AG04449 (cell line): ENCODE measurements at regions not wholly inside any gene's neighbourhood (a gene's known extent, or its start where the extent isn't known, plus 50 kb on each side); places are given as distances from the start of the nearest gene placed in this dataset.

Experiments used
- CTCF ChIA-PET: fragments of 350-600 bp; formaldehyde crosslinking; extraction: SDS; loops from one replicate; lab custom pipeline; 2021; ENCODE audit warnings: antibody characterized with exemption; lab: Yijun Ruan, JAX
- POLR2A ChIA-PET: fragments of 400-600, 350-600 bp; formaldehyde crosslinking; extraction: SDS; loops from one replicate; lab custom pipeline; 2020; ENCODE audit warnings: antibody characterized with exemption, inconsistent platforms; lab: Yijun Ruan, JAX
- DNase-seq: peaks from one replicate; pipeline ENCODE4 v3.0.0-alpha.2; 2010; ENCODE audit warnings: low read depth, low spot score
- H3K4me3 ChIP-seq: 2 replicates; pipeline ENCODE4 v1.5.1; 2011; ENCODE audit warnings: low read depth, mild to moderate bottlenecking, control low read depth, low read length
- TF ChIP-seq, protein P1 (sequence below): IDR thresholded peaks from one replicate; pipeline ENCODE4 v1.5.1; 2011; ENCODE audit warnings: mild to moderate bottlenecking, moderate library complexity, low read length, control low read depth, inconsistent platforms; ENCODE audit not compliant: insufficient read depth; ENCODE audit errors: missing control alignments

GRCh38 chr11:44377121-44377520, 67.2 kb upstream of the ALX4 start:
- DNase-seq, result no peak

GRCh38 chr11:44377914-44378321, 68.0 kb upstream of the ALX4 start:
- CTCF ChIA-PET, result no interaction called here
- TF ChIP-seq, protein P1, sequence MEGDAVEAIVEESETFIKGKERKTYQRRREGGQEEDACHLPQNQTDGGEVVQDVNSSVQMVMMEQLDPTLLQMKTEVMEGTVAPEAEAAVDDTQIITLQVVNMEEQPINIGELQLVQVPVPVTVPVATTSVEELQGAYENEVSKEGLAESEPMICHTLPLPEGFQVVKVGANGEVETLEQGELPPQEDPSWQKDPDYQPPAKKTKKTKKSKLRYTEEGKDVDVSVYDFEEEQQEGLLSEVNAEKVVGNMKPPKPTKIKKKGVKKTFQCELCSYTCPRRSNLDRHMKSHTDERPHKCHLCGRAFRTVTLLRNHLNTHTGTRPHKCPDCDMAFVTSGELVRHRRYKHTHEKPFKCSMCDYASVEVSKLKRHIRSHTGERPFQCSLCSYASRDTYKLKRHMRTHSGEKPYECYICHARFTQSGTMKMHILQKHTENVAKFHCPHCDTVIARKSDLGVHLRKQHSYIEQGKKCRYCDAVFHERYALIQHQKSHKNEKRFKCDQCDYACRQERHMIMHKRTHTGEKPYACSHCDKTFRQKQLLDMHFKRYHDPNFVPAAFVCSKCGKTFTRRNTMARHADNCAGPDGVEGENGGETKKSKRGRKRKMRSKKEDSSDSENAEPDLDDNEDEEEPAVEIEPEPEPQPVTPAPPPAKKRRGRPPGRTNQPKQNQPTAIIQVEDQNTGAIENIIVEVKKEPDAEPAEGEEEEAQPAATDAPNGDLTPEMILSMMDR, result no peak

More at GRCh38 chr11:44377121-44377520, 67.2 kb upstream of the ALX4 start:
- ChIA-PET CTCF (no interaction called here), POLR2A (no interaction called here)
- no peak overlapping the region for H3K4me3 ChIP-seq
- TF ChIP-seq, protein P1, result no peak

DNA sequence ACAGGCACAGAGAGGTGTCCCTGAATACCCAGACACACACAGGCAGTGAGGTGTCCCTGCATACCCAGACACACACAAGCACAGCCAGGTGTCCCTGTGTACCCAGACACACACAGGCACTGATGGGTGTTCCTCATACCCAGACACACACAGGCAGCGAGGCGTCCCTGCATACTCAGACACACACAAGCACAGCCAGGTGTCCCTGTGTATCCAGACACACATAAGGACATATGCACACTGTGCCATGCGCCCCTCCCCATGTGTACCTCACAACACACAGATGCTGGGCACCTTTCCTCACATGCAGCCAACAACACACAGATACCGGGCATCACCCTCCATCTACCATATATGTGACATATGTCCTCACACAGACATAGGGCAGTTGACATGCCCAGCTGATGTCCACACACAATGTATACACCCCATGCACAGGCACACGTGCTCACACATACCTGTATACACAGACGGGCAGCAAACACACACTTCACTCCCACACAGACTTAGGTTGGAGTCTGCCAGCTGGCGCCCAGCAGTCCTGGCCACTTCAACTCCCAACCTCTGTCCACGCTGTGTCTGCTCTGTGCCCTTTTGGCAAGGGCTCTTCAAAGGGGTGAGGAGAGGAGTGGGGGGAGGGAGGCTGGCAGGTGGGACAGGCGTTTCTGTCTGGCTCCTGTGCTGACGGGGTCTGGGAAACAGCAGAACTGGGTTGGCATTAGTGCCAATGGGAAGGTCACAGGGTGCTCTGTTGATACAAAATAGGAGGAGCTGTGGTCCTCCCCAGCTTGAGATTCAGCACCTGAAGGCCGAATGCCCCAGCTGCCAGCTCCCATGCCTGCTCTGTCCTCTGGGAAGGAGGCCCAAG, 69.4 kb upstream of the ALX4 start:
- TF ChIP-seq, protein P1, result no peak
- H3K4me3 ChIP-seq, result no peak overlapping the region
- ChIA-PET POLR2A (no interaction called here), CTCF (no interaction called here)
- no peak for DNase-seq

More at GRCh38 chr11:44377914-44378321, 68.0 kb upstream of the ALX4 start:
- H3K4me3 ChIP-seq, result no peak overlapping the region
- no peak for DNase-seq
- POLR2A ChIA-PET, result no interaction called here

DNA sequence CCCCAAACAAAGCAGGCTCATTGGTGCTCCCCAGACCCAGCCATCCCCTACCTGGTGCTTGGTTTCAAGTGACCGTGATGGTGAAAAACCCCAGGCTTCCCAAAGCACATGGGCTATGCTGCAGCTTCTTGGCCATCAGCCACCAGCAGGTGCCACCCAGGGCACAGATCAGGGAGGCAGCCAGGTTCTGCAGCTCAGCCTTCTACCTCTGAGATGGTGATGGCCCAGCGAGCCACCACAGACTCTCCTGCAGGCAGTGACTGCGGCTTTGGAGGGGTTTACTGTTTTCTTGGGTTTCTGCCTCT, 70.0 kb upstream of the ALX4 start:
- ChIA-PET POLR2A (no interaction called here), CTCF (no interaction called here)
- H3K4me3 ChIP-seq, result no peak overlapping the region
- TF ChIP-seq, protein P1, result no peak
- DNase-seq, result no peak

DNA sequence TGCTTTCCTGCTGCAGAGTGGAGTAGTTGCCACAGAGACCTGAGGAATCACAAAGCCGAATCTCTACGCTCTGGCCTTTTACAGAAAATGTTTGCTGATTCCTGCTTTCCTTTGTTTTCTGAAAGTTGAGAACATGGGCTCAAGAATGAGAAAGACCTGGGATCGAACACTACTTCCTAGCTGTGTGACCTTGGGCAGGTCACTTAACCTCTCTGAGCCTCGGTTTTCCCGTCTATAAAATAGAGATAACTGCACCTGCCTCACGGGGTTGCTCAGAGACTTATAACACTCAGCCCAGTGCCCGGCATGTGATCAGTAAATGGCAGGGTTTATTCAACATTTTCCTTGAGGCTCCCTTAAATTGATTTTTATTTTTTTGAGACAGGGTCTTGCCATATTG, 70.9 kb upstream of the ALX4 start:
- TF ChIP-seq, protein P1, result no peak
- ChIA-PET CTCF (no interaction called here), POLR2A (no interaction called here)
- H3K4me3 ChIP-seq, result no peak overlapping the region
- DNase-seq, result no peak

GRCh38 chr11:44381261-44381660, 71.3 kb upstream of the ALX4 start:
- no peak for DNase-seq
- TF ChIP-seq, protein P1, result no peak
- ChIA-PET POLR2A (no interaction called here), CTCF (no interaction called here)
- no peak overlapping the region for H3K4me3 ChIP-seq
